ENCODE measurements at regions not wholly inside any gene's neighbourhood (a gene's known extent, or its start where the extent isn't known, plus 50 kb on each side); places are given as distances from the start of the nearest gene placed in this dataset.

DNA sequence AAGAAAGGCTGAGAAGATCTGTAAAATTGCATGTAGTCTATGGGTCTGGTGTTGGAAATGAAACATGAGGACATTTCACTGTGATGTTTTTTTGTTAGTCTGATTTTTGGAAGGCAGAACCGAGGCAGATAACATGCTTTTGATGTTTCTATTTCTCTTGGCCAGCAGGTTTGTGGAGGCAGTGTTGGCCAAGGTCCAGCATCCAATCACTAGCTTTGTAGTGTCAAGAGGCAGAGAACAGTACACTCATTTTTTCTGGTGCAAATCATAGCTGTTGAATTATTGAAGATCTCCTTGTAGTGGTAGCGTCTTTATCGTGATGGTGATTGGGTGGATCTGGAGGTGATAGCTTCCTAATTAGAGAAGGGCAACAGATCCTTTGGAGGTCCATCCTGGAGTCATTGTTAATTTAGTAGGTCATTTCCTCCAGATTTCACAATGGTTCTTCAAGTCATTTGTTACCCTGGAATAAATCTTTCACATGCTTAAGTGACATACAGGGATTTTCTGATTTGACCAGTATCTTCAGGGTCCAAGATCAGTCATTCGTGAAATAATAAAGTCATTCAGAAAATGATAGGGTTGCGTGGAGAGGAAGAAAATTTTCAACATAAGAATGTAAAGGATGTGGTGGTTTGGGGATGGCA is 252.4 kb upstream of the CPNE8 start:
- Histone ChIP-seq H3K4me3 (no peak overlapping the region), H3K9me3 (replicated peaks) (no peaks in the 10 kb centered on the region), H3K27ac (replicated peaks) (no peak overlapping the region), H3K4me1 (peaks cover 8% of the 10 kb centered on the region), H3K36me3 (no peaks in the 10 kb centered on the region), H3K27me3 (ENCODE audit: low read depth) (peaks cover 9% of the 10 kb centered on the region)
- intact Hi-C loops (cut with micrococcal nuclease) = no loop called here
- no peak for DNase-seq
- TF ChIP-seq, protein P1, sequence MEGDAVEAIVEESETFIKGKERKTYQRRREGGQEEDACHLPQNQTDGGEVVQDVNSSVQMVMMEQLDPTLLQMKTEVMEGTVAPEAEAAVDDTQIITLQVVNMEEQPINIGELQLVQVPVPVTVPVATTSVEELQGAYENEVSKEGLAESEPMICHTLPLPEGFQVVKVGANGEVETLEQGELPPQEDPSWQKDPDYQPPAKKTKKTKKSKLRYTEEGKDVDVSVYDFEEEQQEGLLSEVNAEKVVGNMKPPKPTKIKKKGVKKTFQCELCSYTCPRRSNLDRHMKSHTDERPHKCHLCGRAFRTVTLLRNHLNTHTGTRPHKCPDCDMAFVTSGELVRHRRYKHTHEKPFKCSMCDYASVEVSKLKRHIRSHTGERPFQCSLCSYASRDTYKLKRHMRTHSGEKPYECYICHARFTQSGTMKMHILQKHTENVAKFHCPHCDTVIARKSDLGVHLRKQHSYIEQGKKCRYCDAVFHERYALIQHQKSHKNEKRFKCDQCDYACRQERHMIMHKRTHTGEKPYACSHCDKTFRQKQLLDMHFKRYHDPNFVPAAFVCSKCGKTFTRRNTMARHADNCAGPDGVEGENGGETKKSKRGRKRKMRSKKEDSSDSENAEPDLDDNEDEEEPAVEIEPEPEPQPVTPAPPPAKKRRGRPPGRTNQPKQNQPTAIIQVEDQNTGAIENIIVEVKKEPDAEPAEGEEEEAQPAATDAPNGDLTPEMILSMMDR (IDR thresholded peaks at IDR 0.05; ENCODE audit: borderline replicate concordance) = no peak

DNA sequence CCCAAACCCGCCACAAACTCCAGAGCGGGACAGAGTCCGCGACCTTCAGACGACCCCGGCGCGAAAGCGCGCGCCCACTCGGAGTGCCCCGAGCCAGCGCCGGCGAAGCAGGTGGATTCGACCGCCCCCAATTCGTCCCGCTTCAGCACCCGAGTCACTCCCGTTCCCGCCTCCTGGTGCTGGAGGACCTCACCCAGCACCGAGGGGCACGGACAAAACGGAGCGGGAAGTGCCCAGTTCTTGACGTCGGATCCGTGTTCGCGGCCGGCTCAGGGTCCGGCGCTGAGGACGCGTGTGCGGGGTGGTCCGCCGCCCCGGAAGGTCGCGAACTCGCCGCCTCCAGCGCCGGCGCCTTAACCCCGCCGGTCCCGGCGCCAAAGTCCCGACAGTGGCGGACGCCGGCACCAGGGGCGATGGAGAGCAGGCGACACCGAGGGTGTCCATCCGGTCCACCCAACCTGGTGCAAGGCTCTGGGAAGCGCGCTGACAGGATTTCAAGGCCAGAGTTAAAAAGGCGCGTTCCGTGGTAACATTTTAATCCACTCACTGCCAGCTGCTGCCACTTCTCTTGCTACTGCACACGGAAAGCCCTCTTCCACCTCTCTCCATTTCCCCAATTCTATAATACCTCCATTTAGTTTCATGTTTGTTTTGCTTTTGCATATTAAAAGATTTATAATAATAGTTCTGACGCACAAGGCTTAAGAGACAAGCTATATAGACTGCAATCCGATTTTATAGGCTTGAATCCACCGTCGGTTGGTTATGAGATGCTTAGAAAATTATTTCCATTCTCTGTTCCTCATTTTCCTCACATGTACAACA is 240.0 kb upstream of the CPNE8 start:
- peaks cover 42% of the 10 kb centered on the region for H3K27me3 ChIP-seq (ENCODE audit: low read depth)
- H3K4me3 ChIP-seq = peak overlapping the region; percentile 71
- TF ChIP-seq, protein P1 (IDR thresholded peaks at IDR 0.05; ENCODE audit: borderline replicate concordance) = peak; percentile 79
- H3K4me1 ChIP-seq = peaks cover 13% of the 10 kb centered on the region
- intact Hi-C loops (cut with micrococcal nuclease) = no loop called here
- H3K27ac ChIP-seq (replicated peaks) = no peak overlapping the region
- no peaks in the 10 kb centered on the region for H3K36me3 ChIP-seq
- DNase-seq = peak; percentile 37
- H3K9me3 ChIP-seq (replicated peaks) = peaks cover 11% of the 10 kb centered on the region

DNA sequence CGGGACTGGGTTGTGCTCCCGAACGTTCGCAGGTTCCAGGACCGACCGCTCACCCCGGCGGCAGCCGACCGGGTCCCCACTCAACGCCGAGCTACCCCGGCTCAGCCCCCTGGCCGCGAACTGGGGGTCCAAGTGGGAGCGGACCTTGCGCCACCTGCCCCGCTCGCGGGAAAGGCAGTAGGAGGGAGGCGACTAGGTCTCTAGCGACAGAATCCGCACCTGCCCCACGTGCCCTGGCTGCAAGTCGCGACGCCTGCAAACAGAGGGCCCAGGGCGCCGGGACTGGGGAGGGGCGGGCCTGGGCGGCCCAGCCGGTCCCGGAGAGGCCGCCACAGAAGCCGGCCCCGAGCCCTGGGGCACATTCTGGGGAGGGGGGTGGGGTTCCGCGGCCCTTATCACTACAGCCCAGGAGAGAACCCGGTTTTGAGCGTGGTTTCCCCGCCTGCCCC is 239.2 kb upstream of the CPNE8 start:
- peaks cover 13% of the 10 kb centered on the region for H3K4me1 ChIP-seq
- H3K27me3 ChIP-seq (ENCODE audit: low read depth) = peaks cover 42% of the 10 kb centered on the region
- intact Hi-C loops (cut with micrococcal nuclease) = no loop called here
- H3K27ac ChIP-seq (replicated peaks) = no peak overlapping the region
- no peak for DNase-seq
- TF ChIP-seq, protein P1 (IDR thresholded peaks at IDR 0.05; ENCODE audit: borderline replicate concordance) = no peak
- H3K9me3 ChIP-seq (replicated peaks) = peaks cover 4% of the 10 kb centered on the region
- H3K4me3 ChIP-seq = peak overlapping the region; percentile 71
- H3K36me3 ChIP-seq = no peaks in the 10 kb centered on the region

DNA sequence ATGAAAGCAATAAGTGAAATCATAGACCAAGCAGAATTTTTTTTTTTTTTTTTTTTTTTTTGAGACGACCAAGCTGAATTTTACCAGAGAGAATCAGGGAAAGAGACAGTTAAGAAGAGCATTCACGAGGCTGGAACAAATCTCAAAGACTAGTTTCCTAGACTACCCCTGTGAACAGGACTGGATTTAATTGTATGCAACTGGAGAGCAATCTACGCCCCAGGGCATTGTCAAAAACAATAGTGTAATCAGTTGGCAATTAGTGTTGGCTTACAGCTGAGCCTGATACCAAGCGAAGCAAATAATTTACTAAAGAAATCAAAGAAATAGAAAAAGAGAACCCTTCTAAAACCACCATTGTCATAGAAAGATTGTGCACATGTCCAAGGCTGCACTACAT is 232.9 kb upstream of the CPNE8 start:
- H3K9me3 ChIP-seq (replicated peaks) = no peaks in the 10 kb centered on the region
- H3K27ac ChIP-seq (replicated peaks) = no peak overlapping the region
- no peak overlapping the region for H3K4me3 ChIP-seq
- no peaks in the 10 kb centered on the region for H3K27me3 ChIP-seq (ENCODE audit: low read depth)
- H3K36me3 ChIP-seq = no peaks in the 10 kb centered on the region
- no peak for DNase-seq
- TF ChIP-seq, protein P1 (IDR thresholded peaks at IDR 0.05; ENCODE audit: borderline replicate concordance) = no peak
- H3K4me1 ChIP-seq = no peaks in the 10 kb centered on the region
- intact Hi-C loops (cut with micrococcal nuclease) = no loop called here

DNA sequence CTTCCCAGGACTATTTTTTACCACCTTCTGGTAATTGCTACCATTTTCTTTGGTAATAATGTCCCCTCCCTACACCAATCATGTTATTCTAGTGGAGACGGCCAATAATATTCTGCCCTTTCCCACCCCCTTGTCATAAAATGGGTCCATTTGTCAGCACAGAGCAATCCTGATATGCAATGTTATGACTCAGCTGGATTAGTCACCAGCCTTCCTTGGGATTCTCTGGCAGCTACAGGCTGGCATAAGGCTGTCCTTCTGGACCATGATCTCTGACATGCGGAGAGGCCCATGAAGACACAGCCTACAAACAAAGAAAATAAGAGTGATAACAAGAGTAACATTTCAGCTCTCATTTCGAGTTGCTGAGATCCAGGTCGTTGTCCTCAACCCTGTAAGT is 222.0 kb upstream of the CPNE8 start:
- intact Hi-C loops (cut with micrococcal nuclease) = no loop called here
- DNase-seq = no peak
- no peak overlapping the region for H3K27ac ChIP-seq (replicated peaks)
- TF ChIP-seq, protein P1 (IDR thresholded peaks at IDR 0.05; ENCODE audit: borderline replicate concordance) = no peak
- no peaks in the 10 kb centered on the region for H3K9me3 ChIP-seq (replicated peaks)
- H3K4me1 ChIP-seq = no peaks in the 10 kb centered on the region
- no peak overlapping the region for H3K4me3 ChIP-seq
- no peaks in the 10 kb centered on the region for H3K36me3 ChIP-seq
- H3K27me3 ChIP-seq (ENCODE audit: low read depth) = peaks cover 4% of the 10 kb centered on the region
